ENCODE measurements at regions not wholly inside any gene's neighbourhood (a gene's known extent, or its start where the extent isn't known, plus 50 kb on each side); places are given as distances from the start of the nearest gene placed in this dataset.

DNA sequence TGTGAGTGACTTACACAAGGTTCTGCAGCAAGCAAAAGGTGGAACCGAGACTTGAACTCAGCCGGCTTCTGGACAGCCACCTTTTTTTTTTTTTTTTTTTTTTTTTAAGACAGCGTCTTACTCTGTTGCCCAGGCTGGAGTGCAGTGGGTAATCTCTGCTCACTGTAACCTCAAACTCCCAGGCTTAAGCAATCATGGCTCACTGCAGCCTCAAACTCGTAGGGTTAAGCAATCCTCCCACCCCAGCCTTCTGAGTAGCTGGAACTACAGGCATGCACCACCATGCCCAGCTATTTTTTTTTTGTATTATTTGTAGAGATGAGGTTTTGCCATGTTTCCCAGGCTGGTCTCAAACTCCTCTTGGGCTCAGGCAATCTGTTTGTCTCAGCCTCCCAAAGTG is 55.2 kb upstream of the GOT2 start:
- no peak overlapping the region for H3K4me2 ChIP-seq
- H4K20me1 ChIP-seq (replicated peaks; ENCODE audit: insufficient read depth) = no peaks in the 10 kb centered on the region
- Mint-ChIP-seq H3K4me3 (no peak overlapping the region), H3K27ac (no peak overlapping the region), H3K4me1 (peaks cover 12% of the 10 kb centered on the region; the same call in 2 of the 3 replicates), H3K9me3 (peaks cover 20% of the 10 kb centered on the region), H3K36me3 (ENCODE audit: low read depth) (peaks cover 4% of the 10 kb centered on the region; the same call in 1 of the 3 replicates), H3K27me3 (ENCODE audit: insufficient read depth, low read depth, poor library complexity) (peaks cover 5% of the 10 kb centered on the region)
- H3K9me2 ChIP-seq (ENCODE audit: insufficient read depth) = no peaks in the 10 kb centered on the region
- no peak for DNase-seq (ENCODE audit: low spot score)
- no peaks in the 10 kb centered on the region for H3K79me2 ChIP-seq (replicated peaks; ENCODE audit: insufficient read depth)
- H3K4me3 ChIP-seq = no peak overlapping the region
- H3F3A ChIP-seq (replicated peaks; ENCODE audit: low read depth) = no peaks in the 10 kb centered on the region
- ATAC-seq = no peak
- TF ChIP-seq STAT1 (IDR thresholded peaks at IDR 0.05; ENCODE audit: unreplicated experiment) (no peak), CREB1 (CRISPR knock-in tag; IDR thresholded peaks at IDR 0.05; ENCODE audit: low read depth) (no peak), ZNF331 (CRISPR knock-in tag; IDR thresholded peaks at IDR 0.05; ENCODE audit: low read depth) (no peak), POLR2AphosphoS5 (IDR thresholded peaks at IDR 0.05; ENCODE audit: low read depth) (no peak), NANOG (IDR thresholded peaks at IDR 0.05; ENCODE audit: borderline replicate concordance) (no peak), EZH2 (IDR thresholded peaks at IDR 0.05; ENCODE audit: low read depth, unreplicated experiment) (no peak), EZH2phosphoT487 (IDR thresholded peaks at IDR 0.05; ENCODE audit: unreplicated experiment) (no peak), JUNB (IDR thresholded peaks at IDR 0.05; ENCODE audit: unreplicated experiment) (no peak), ZNF114 (CRISPR knock-in tag; IDR thresholded peaks at IDR 0.05) (no peak)
- TF ChIP-seq, protein P1, sequence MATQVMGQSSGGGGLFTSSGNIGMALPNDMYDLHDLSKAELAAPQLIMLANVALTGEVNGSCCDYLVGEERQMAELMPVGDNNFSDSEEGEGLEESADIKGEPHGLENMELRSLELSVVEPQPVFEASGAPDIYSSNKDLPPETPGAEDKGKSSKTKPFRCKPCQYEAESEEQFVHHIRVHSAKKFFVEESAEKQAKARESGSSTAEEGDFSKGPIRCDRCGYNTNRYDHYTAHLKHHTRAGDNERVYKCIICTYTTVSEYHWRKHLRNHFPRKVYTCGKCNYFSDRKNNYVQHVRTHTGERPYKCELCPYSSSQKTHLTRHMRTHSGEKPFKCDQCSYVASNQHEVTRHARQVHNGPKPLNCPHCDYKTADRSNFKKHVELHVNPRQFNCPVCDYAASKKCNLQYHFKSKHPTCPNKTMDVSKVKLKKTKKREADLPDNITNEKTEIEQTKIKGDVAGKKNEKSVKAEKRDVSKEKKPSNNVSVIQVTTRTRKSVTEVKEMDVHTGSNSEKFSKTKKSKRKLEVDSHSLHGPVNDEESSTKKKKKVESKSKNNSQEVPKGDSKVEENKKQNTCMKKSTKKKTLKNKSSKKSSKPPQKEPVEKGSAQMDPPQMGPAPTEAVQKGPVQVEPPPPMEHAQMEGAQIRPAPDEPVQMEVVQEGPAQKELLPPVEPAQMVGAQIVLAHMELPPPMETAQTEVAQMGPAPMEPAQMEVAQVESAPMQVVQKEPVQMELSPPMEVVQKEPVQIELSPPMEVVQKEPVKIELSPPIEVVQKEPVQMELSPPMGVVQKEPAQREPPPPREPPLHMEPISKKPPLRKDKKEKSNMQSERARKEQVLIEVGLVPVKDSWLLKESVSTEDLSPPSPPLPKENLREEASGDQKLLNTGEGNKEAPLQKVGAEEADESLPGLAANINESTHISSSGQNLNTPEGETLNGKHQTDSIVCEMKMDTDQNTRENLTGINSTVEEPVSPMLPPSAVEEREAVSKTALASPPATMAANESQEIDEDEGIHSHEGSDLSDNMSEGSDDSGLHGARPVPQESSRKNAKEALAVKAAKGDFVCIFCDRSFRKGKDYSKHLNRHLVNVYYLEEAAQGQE (IDR thresholded peaks at IDR 0.05; ENCODE audit: unreplicated experiment) = no peak
- TF ChIP-seq, protein P2, sequence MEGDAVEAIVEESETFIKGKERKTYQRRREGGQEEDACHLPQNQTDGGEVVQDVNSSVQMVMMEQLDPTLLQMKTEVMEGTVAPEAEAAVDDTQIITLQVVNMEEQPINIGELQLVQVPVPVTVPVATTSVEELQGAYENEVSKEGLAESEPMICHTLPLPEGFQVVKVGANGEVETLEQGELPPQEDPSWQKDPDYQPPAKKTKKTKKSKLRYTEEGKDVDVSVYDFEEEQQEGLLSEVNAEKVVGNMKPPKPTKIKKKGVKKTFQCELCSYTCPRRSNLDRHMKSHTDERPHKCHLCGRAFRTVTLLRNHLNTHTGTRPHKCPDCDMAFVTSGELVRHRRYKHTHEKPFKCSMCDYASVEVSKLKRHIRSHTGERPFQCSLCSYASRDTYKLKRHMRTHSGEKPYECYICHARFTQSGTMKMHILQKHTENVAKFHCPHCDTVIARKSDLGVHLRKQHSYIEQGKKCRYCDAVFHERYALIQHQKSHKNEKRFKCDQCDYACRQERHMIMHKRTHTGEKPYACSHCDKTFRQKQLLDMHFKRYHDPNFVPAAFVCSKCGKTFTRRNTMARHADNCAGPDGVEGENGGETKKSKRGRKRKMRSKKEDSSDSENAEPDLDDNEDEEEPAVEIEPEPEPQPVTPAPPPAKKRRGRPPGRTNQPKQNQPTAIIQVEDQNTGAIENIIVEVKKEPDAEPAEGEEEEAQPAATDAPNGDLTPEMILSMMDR (conservative IDR thresholded peaks at IDR 0.05; ENCODE audit: low read depth in 2 of 2) = no peak
- TF ChIP-seq, protein P3, sequence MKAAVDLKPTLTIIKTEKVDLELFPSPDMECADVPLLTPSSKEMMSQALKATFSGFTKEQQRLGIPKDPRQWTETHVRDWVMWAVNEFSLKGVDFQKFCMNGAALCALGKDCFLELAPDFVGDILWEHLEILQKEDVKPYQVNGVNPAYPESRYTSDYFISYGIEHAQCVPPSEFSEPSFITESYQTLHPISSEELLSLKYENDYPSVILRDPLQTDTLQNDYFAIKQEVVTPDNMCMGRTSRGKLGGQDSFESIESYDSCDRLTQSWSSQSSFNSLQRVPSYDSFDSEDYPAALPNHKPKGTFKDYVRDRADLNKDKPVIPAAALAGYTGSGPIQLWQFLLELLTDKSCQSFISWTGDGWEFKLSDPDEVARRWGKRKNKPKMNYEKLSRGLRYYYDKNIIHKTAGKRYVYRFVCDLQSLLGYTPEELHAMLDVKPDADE (IDR thresholded peaks at IDR 0.05) = no peak
- TF ChIP-seq, protein P4, sequence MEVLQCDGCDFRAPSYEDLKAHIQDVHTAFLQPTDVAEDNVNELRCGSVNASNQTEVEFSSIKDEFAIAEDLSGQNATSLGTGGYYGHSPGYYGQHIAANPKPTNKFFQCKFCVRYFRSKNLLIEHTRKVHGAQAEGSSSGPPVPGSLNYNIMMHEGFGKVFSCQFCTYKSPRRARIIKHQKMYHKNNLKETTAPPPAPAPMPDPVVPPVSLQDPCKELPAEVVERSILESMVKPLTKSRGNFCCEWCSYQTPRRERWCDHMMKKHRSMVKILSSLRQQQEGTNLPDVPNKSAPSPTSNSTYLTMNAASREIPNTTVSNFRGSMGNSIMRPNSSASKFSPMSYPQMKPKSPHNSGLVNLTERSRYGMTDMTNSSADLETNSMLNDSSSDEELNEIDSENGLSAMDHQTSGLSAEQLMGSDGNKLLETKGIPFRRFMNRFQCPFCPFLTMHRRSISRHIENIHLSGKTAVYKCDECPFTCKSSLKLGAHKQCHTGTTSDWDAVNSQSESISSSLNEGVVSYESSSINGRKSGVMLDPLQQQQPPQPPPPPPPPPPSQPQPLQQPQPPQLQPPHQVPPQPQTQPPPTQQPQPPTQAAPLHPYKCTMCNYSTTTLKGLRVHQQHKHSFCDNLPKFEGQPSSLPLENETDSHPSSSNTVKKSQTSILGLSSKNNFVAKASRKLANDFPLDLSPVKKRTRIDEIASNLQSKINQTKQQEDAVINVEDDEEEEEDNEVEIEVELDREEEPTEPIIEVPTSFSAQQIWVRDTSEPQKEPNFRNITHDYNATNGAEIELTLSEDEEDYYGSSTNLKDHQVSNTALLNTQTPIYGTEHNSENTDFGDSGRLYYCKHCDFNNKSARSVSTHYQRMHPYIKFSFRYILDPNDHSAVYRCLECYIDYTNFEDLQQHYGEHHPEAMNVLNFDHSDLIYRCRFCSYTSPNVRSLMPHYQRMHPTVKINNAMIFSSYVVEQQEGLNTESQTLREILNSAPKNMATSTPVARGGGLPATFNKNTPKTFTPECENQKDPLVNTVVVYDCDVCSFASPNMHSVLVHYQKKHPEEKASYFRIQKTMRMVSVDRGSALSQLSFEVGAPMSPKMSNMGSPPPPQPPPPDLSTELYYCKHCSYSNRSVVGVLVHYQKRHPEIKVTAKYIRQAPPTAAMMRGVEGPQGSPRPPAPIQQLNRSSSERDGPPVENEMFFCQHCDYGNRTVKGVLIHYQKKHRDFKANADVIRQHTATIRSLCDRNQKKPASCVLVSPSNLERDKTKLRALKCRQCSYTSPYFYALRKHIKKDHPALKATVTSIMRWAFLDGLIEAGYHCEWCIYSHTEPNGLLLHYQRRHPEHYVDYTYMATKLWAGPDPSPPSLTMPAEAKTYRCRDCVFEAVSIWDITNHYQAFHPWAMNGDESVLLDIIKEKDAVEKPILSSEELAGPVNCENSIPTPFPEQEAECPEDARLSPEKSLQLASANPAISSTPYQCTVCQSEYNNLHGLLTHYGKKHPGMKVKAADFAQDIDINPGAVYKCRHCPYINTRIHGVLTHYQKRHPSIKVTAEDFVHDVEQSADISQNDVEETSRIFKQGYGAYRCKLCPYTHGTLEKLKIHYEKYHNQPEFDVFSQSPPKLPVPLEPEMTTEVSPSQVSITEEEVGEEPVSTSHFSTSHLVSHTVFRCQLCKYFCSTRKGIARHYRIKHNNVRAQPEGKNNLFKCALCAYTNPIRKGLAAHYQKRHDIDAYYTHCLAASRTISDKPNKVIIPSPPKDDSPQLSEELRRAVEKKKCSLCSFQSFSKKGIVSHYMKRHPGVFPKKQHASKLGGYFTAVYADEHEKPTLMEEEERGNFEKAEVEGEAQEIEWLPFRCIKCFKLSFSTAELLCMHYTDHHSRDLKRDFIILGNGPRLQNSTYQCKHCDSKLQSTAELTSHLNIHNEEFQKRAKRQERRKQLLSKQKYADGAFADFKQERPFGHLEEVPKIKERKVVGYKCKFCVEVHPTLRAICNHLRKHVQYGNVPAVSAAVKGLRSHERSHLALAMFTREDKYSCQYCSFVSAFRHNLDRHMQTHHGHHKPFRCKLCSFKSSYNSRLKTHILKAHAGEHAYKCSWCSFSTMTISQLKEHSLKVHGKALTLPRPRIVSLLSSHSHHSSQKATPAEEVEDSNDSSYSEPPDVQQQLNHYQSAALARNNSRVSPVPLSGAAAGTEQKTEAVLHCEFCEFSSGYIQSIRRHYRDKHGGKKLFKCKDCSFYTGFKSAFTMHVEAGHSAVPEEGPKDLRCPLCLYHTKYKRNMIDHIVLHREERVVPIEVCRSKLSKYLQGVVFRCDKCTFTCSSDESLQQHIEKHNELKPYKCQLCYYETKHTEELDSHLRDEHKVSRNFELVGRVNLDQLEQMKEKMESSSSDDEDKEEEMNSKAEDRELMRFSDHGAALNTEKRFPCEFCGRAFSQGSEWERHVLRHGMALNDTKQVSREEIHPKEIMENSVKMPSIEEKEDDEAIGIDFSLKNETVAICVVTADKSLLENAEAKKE (CRISPR knock-in tag; IDR thresholded peaks at IDR 0.05) = no peak
- no peaks in the 10 kb centered on the region for H3K36me3 ChIP-seq (ENCODE audit: insufficient read depth)
- H3K4me1 ChIP-seq (ENCODE audit: insufficient read depth) = peaks cover 12% of the 10 kb centered on the region
- H3K27me3 ChIP-seq (ENCODE audit: insufficient read depth) = no peaks in the 10 kb centered on the region
- H2AFZ ChIP-seq = no peak overlapping the region
- H3K27ac ChIP-seq (ENCODE audit: low read depth) = no peak overlapping the region
